ENCODE measurements at regions not wholly inside any gene's neighbourhood (a gene's known extent, or its start where the extent isn't known, plus 50 kb on each side); places are given as distances from the start of the nearest gene placed in this dataset.

- DNase-seq (ENCODE audit: low read depth) = no peak
- TF ChIP-seq CTCF (IDR thresholded peaks at IDR 0.05; ENCODE audit: insufficient read depth, low read depth, low read length, missing control alignments) = no peak
These were observed 129.3 kb upstream of the SOX11 start for GRCh38 chr2:5562865-5563264.

GRCh38 chr2:5563411-5563810 lies 128.8 kb upstream of the SOX11 start:
- DNase-seq (ENCODE audit: low read depth) = no peak
- no peak for TF ChIP-seq CTCF (IDR thresholded peaks at IDR 0.05; ENCODE audit: insufficient read depth, low read depth, low read length, missing control alignments)
- H3K4me3 ChIP-seq (ENCODE audit: low read length) = no peak overlapping the region

More at GRCh38 chr2:5562865-5563264, 129.3 kb upstream of the SOX11 start:
- no peak overlapping the region for H3K4me3 ChIP-seq (ENCODE audit: low read length)

GRCh38 chr2:5569256-5569655 lies 122.9 kb upstream of the SOX11 start:
- no peak for TF ChIP-seq CTCF (IDR thresholded peaks at IDR 0.05; ENCODE audit: insufficient read depth, low read depth, low read length, missing control alignments)
- no peak for DNase-seq (ENCODE audit: low read depth)
- no peak overlapping the region for H3K4me3 ChIP-seq (ENCODE audit: low read length)

GRCh38 chr2:5576015-5576414 lies 116.2 kb upstream of the SOX11 start:
- no peak for DNase-seq (ENCODE audit: low read depth)
- TF ChIP-seq CTCF (IDR thresholded peaks at IDR 0.05; ENCODE audit: insufficient read depth, low read depth, low read length, missing control alignments) = no peak
- H3K4me3 ChIP-seq (ENCODE audit: low read length) = no peak overlapping the region

GRCh38 chr2:5587766-5588165 lies 104.4 kb upstream of the SOX11 start:
- H3K4me3 ChIP-seq (ENCODE audit: low read length) = no peak overlapping the region
- no peak for DNase-seq (ENCODE audit: low read depth)
- no peak for TF ChIP-seq CTCF (IDR thresholded peaks at IDR 0.05; ENCODE audit: insufficient read depth, low read depth, low read length, missing control alignments)

- DNase-seq (ENCODE audit: low read depth) = no peak
- no peak overlapping the region for H3K4me3 ChIP-seq (ENCODE audit: low read length)
- TF ChIP-seq CTCF (IDR thresholded peaks at IDR 0.05; ENCODE audit: insufficient read depth, low read depth, low read length, missing control alignments) = no peak
These were observed 103.6 kb upstream of the SOX11 start for GRCh38 chr2:5588601-5589000.

- H3K4me3 ChIP-seq (ENCODE audit: low read length) = no peak overlapping the region
- DNase-seq (ENCODE audit: low read depth) = no peak
- TF ChIP-seq CTCF (IDR thresholded peaks at IDR 0.05; ENCODE audit: insufficient read depth, low read depth, low read length, missing control alignments) = no peak
These were observed 103.0 kb upstream of the SOX11 start for GRCh38 chr2:5589183-5589582.

All from epithelial cell of esophagus (primary cell).